ENCODE measurements at regions not wholly inside any gene's neighbourhood (a gene's known extent, or its start where the extent isn't known, plus 50 kb on each side); places are given as distances from the start of the nearest gene placed in this dataset.

DNA sequence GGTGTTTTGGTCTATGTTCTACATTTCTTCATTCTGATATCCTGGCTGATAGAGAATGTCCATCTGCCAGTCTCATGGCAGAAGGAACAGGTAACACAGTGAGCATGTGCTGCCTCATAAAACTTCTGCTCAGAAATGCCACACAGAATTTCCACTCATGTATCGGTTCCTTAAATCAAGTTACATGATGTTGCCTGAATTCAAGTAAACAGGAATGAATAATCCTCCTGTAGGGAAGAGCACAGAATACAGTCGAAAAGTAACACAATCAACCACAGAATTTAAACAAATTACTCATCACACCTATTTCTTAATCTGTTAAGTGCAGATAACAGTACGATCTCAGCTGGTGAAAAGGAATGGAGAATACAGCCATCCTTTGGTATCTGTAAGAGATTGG is 74.7 kb downstream of the FAM217A start:
- no peak for TF ChIP-seq POLR2A (IDR thresholded peaks at IDR 0.05; ENCODE audit: low read length)
- TF ChIP-seq GATA1 (IDR thresholded peaks at IDR 0.05; ENCODE audit: low read depth, low read length), result no peak
